CD4-positive, CD25-positive, alpha-beta regulatory T cell (primary cell): ENCODE measurements at regions not wholly inside any gene's neighbourhood (a gene's known extent, or its start where the extent isn't known, plus 50 kb on each side); places are given as distances from the start of the nearest gene placed in this dataset.

ENCODE experiments used
- ATAC-seq, 2 donors: fragments of 150-1000 bp; cut with Tn5 transposase; one replicate each; pipeline ENCODE4 v1.10.0; 2021; ENCODE audit warnings: low read depth in 2 of 2, moderate number of reproducible peaks in 2 of 2, moderate library complexity in 1 of 2
- DNase-seq, 3 donors: peaks; one replicate each; pipeline versions ENCODE4 v3.0.0 to v3.0.0-alpha.2; 2012 to 2022; ENCODE audit warnings: mixed read lengths in 1 of 3
- H3K27ac ChIP-seq: one replicate; pipeline ENCODE4 v1.7.0; 2013; ENCODE audit warnings: mild to moderate bottlenecking, low read length; ENCODE audit not compliant: insufficient read depth, poor library complexity, severe bottlenecking
- H3K27me3 ChIP-seq: one replicate; pipeline ENCODE4 v1.7.0; 2013; ENCODE audit warnings: low read length; ENCODE audit not compliant: control insufficient read depth, insufficient read depth
- H3K36me3 ChIP-seq: one replicate; pipeline ENCODE4 v1.7.0; 2013; ENCODE audit warnings: mild to moderate bottlenecking, low read length, moderate library complexity; ENCODE audit not compliant: control insufficient read depth, insufficient read depth
- H3K4me1 ChIP-seq: 2 replicates; pipeline ENCODE4 v1.7.0; 2013; ENCODE audit warnings: mild to moderate bottlenecking, low read length; ENCODE audit not compliant: insufficient read depth, control insufficient read depth, poor library complexity, severe bottlenecking
- H3K4me3 ChIP-seq: one replicate; pipeline ENCODE4 v1.7.0; 2013; ENCODE audit warnings: low read depth, mild to moderate bottlenecking, low read length, moderate library complexity
- H3K9me3 ChIP-seq, 2 experiments: 1 replicate in 1 of 2; 2 replicates in 1 of 2; pipeline ENCODE4 v1.7.0; 2013; ENCODE audit warnings: low read length in 2 of 2, mild to moderate bottlenecking in 1 of 2, moderate library complexity in 1 of 2; ENCODE audit not compliant: control insufficient read depth in 2 of 2
- H3K27ac Mint-ChIP-seq, 3 donors: one replicate each; pipeline ENCODE4 v1.8.0; 2020 to 2022; ENCODE audit warnings: mild to moderate bottlenecking in 3 of 3, mixed read lengths in 3 of 3, moderate library complexity in 2 of 3
- H3K27me3 Mint-ChIP-seq: one replicate; pipeline ENCODE4 v1.8.0; 2022; ENCODE audit warnings: mild to moderate bottlenecking, mixed read lengths
- H3K36me3 Mint-ChIP-seq: one replicate; pipeline ENCODE4 v1.8.0; 2020; ENCODE audit warnings: mixed read lengths
- H3K4me1 Mint-ChIP-seq, 4 donors: one replicate each; pipeline ENCODE4 v1.8.0; 2020 to 2022; ENCODE audit warnings: mixed read lengths in 4 of 4, mild to moderate bottlenecking in 1 of 4
- H3K4me3 Mint-ChIP-seq, 4 donors: one replicate each; pipeline ENCODE4 v1.8.0; 2020 to 2022; ENCODE audit warnings: mild to moderate bottlenecking in 4 of 4, mixed read lengths in 4 of 4, moderate library complexity in 3 of 4
- H3K9me3 Mint-ChIP-seq, 7 donors: one replicate each; pipeline ENCODE4 v1.8.0; 2020 to 2022; ENCODE audit warnings: mixed read lengths in 7 of 7, mild to moderate bottlenecking in 3 of 7, moderate library complexity in 2 of 7

GRCh38 chr3:59321881-59322540 lies 272.2 kb upstream of the CFAP20DC start:
- Histone ChIP-seq H3K4me1 (no peaks in the 10 kb centered on the region), H3K36me3 (no peaks in the 10 kb centered on the region), H3K27ac (no peak overlapping the region), H3K27me3 (no peaks in the 10 kb centered on the region), H3K9me3 (no peaks in the 10 kb centered on the region), H3K4me3 (no peak overlapping the region)
- H3K4me1 Mint-ChIP-seq = no peaks in the 10 kb centered on the region
- H3K27ac Mint-ChIP-seq = no peak overlapping the region
- no peak for DNase-seq
- H3K36me3 Mint-ChIP-seq = peaks cover 8% of the 10 kb centered on the region
- no peaks in the 10 kb centered on the region for H3K27me3 Mint-ChIP-seq
- no peak for ATAC-seq
- H3K9me3 Mint-ChIP-seq = peaks cover 0 to under 1% (median 0%) of the 10 kb centered on the region in 7 donors
- no peak overlapping the region for H3K4me3 Mint-ChIP-seq

GRCh38 chr3:59320080-59320479 lies 270.3 kb upstream of the CFAP20DC start:
- Mint-ChIP-seq H3K36me3 (peaks cover 3% of the 10 kb centered on the region), H3K4me1 (peaks cover 0 to 10% (median 3%) of the 10 kb centered on the region in 4 donors), H3K27me3 (no peaks in the 10 kb centered on the region), H3K4me3 (no peak overlapping the region), H3K9me3 (no peaks in the 10 kb centered on the region), H3K27ac (no peak overlapping the region)
- Histone ChIP-seq H3K27me3 (no peaks in the 10 kb centered on the region), H3K9me3 (no peaks in the 10 kb centered on the region), H3K27ac (no peak overlapping the region), H3K36me3 (no peaks in the 10 kb centered on the region), H3K4me1 (no peaks in the 10 kb centered on the region), H3K4me3 (no peak overlapping the region)
- DNase-seq (no peak), ATAC-seq (no peak)

- no peak overlapping the region for H3K27ac Mint-ChIP-seq
- H3K4me3 Mint-ChIP-seq = no peak overlapping the region
- H3K9me3 Mint-ChIP-seq = no peaks in the 10 kb centered on the region
- no peak for ATAC-seq
- Histone ChIP-seq H3K27ac (no peak overlapping the region), H3K4me1 (no peaks in the 10 kb centered on the region), H3K4me3 (no peak overlapping the region), H3K9me3 (no peaks in the 10 kb centered on the region), H3K36me3 (no peaks in the 10 kb centered on the region), H3K27me3 (no peaks in the 10 kb centered on the region)
- peaks cover 0 to 10% (median 3%) of the 10 kb centered on the region in 4 donors for H3K4me1 Mint-ChIP-seq
- H3K27me3 Mint-ChIP-seq = no peaks in the 10 kb centered on the region
- no peak for DNase-seq
- peaks cover 3% of the 10 kb centered on the region for H3K36me3 Mint-ChIP-seq
Observed at GRCh38 chr3:59319442-59319841, 269.6 kb upstream of the CFAP20DC start.

GRCh38 chr3:59318881-59319280 lies 269.1 kb upstream of the CFAP20DC start:
- H3K27ac Mint-ChIP-seq = no peak overlapping the region
- ATAC-seq (no peak), DNase-seq (no peak)
- H3K9me3 Mint-ChIP-seq = no peaks in the 10 kb centered on the region
- H3K27me3 Mint-ChIP-seq = no peaks in the 10 kb centered on the region
- H3K36me3 Mint-ChIP-seq = peaks cover 3% of the 10 kb centered on the region
- H3K36me3 ChIP-seq = no peaks in the 10 kb centered on the region
- H3K4me3 ChIP-seq = no peak overlapping the region
- H3K9me3 ChIP-seq = no peaks in the 10 kb centered on the region
- no peak overlapping the region for H3K4me3 Mint-ChIP-seq
- H3K4me1 ChIP-seq = no peaks in the 10 kb centered on the region
- no peak overlapping the region for H3K27ac ChIP-seq
- H3K4me1 Mint-ChIP-seq = peaks cover 0 to 10% (median 4%) of the 10 kb centered on the region in 4 donors
- no peaks in the 10 kb centered on the region for H3K27me3 ChIP-seq

- Histone ChIP-seq H3K36me3 (no peaks in the 10 kb centered on the region), H3K27me3 (no peaks in the 10 kb centered on the region), H3K9me3 (no peaks in the 10 kb centered on the region), H3K4me1 (no peaks in the 10 kb centered on the region), H3K27ac (no peak overlapping the region), H3K4me3 (no peak overlapping the region)
- no peak for ATAC-seq
- no peaks in the 10 kb centered on the region for H3K9me3 Mint-ChIP-seq
- H3K27ac Mint-ChIP-seq = no peak overlapping the region
- peaks cover 0 to 15% (median 5%) of the 10 kb centered on the region in 4 donors for H3K4me1 Mint-ChIP-seq
- no peaks in the 10 kb centered on the region for H3K27me3 Mint-ChIP-seq
- no peak for DNase-seq
- H3K4me3 Mint-ChIP-seq = no peak overlapping the region
- H3K36me3 Mint-ChIP-seq = peaks cover 3% of the 10 kb centered on the region
Observed at GRCh38 chr3:59317386-59317785, 267.6 kb upstream of the CFAP20DC start.

GRCh38 chr3:59316688-59317275 lies 267.0 kb upstream of the CFAP20DC start:
- peaks cover 3% of the 10 kb centered on the region for H3K36me3 Mint-ChIP-seq
- no peaks in the 10 kb centered on the region for H3K36me3 ChIP-seq
- no peak overlapping the region for H3K4me3 Mint-ChIP-seq
- no peaks in the 10 kb centered on the region for H3K4me1 ChIP-seq
- no peaks in the 10 kb centered on the region for H3K27me3 ChIP-seq
- no peak overlapping the region for H3K27ac Mint-ChIP-seq
- no peaks in the 10 kb centered on the region for H3K9me3 Mint-ChIP-seq
- DNase-seq = no peak
- no peak overlapping the region for H3K4me3 ChIP-seq
- no peak for ATAC-seq
- H3K9me3 ChIP-seq = no peaks in the 10 kb centered on the region
- H3K27me3 Mint-ChIP-seq = no peaks in the 10 kb centered on the region
- peaks cover 0 to 15% (median 5%) of the 10 kb centered on the region in 4 donors for H3K4me1 Mint-ChIP-seq
- H3K27ac ChIP-seq = no peak overlapping the region

- peak in 1 of 2 donors; percentile 28 for ATAC-seq
Observed at GRCh38 chr3:59313365-59313764, 263.5 kb upstream of the CFAP20DC start.

GRCh38 chr3:59311231-59311630 lies 261.4 kb upstream of the CFAP20DC start:
- H3K36me3 ChIP-seq = no peaks in the 10 kb centered on the region
- no peaks in the 10 kb centered on the region for H3K4me1 ChIP-seq
- no peak overlapping the region for H3K27ac ChIP-seq
- no peaks in the 10 kb centered on the region for H3K9me3 ChIP-seq
- peaks cover 0 to 15% (median 5%) of the 10 kb centered on the region in 4 donors for H3K4me1 Mint-ChIP-seq
- ATAC-seq (no peak), DNase-seq (no peak)
- H3K27me3 ChIP-seq = no peaks in the 10 kb centered on the region
- no peaks in the 10 kb centered on the region for H3K9me3 Mint-ChIP-seq
- no peak overlapping the region for H3K27ac Mint-ChIP-seq
- H3K4me3 Mint-ChIP-seq = no peak overlapping the region
- H3K4me3 ChIP-seq = no peak overlapping the region
- H3K27me3 Mint-ChIP-seq = no peaks in the 10 kb centered on the region
- H3K36me3 Mint-ChIP-seq = no peaks in the 10 kb centered on the region

More at GRCh38 chr3:59313365-59313764, 263.5 kb upstream of the CFAP20DC start:
- H3K4me3 Mint-ChIP-seq = no peak overlapping the region
- no peak overlapping the region for H3K27ac ChIP-seq
- no peaks in the 10 kb centered on the region for H3K9me3 Mint-ChIP-seq
- DNase-seq = peak in 2 of 3 donors; percentile 20 to 53
- H3K9me3 ChIP-seq = no peaks in the 10 kb centered on the region
- no peaks in the 10 kb centered on the region for H3K36me3 Mint-ChIP-seq
- peaks cover 0 to 15% (median 5%) of the 10 kb centered on the region in 4 donors for H3K4me1 Mint-ChIP-seq
- no peak overlapping the region for H3K4me3 ChIP-seq
- peak overlapping the region in 1 of 3 donors; percentile 33 for H3K27ac Mint-ChIP-seq
- no peaks in the 10 kb centered on the region for H3K27me3 Mint-ChIP-seq
- no peaks in the 10 kb centered on the region for H3K36me3 ChIP-seq
- no peaks in the 10 kb centered on the region for H3K27me3 ChIP-seq
- no peaks in the 10 kb centered on the region for H3K4me1 ChIP-seq
